ENCODE measurements at regions not wholly inside any gene's neighbourhood (a gene's known extent, or its start where the extent isn't known, plus 50 kb on each side); places are given as distances from the start of the nearest gene placed in this dataset.

DNA sequence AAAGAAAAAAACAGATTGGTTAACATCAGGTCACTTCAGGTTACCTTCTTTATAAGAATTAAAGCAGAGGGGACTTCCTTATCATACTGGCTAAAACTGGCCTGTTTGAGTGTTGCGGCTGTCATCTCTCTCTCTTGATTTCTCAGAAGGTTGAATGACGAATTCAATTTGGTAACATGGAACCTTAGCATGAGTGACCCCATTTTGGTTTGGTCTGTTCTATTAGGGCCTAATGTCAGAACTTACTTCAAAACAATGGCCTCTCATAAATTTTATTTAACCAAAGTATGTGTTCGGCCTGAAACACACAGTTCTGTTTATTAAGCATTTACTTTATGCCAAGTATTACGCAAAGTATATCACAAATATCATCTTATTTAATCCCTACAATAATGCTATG lies 147.5 kb downstream of the CAAP1 start:
- no peak overlapping the region for H3K27ac ChIP-seq
- intact Hi-C loops (cut with DNase I): no loop called here
- ATAC-seq (no peak), DNase-seq (no peak)
- no peaks in the 10 kb centered on the region for H3K36me3 ChIP-seq (replicated peaks in 1 of 2; ENCODE audit: insufficient read depth in 1 of 2, low read depth in 2 of 2)
- TF ChIP-seq, protein P1, sequence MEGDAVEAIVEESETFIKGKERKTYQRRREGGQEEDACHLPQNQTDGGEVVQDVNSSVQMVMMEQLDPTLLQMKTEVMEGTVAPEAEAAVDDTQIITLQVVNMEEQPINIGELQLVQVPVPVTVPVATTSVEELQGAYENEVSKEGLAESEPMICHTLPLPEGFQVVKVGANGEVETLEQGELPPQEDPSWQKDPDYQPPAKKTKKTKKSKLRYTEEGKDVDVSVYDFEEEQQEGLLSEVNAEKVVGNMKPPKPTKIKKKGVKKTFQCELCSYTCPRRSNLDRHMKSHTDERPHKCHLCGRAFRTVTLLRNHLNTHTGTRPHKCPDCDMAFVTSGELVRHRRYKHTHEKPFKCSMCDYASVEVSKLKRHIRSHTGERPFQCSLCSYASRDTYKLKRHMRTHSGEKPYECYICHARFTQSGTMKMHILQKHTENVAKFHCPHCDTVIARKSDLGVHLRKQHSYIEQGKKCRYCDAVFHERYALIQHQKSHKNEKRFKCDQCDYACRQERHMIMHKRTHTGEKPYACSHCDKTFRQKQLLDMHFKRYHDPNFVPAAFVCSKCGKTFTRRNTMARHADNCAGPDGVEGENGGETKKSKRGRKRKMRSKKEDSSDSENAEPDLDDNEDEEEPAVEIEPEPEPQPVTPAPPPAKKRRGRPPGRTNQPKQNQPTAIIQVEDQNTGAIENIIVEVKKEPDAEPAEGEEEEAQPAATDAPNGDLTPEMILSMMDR (IDR thresholded peaks at IDR 0.05): no peak
- no peak for TF ChIP-seq POLR2A (IDR thresholded peaks at IDR 0.05)
- no peaks in the 10 kb centered on the region for H3K9me3 ChIP-seq
- no peak overlapping the region for H3K4me3 ChIP-seq
- H3K4me1 ChIP-seq: no peaks in the 10 kb centered on the region
- 64 to 70% methylated on average over 4 of the region's 4 CpGs for WGBS, 2 donors
- no peaks in the 10 kb centered on the region for H3K27me3 ChIP-seq

DNA sequence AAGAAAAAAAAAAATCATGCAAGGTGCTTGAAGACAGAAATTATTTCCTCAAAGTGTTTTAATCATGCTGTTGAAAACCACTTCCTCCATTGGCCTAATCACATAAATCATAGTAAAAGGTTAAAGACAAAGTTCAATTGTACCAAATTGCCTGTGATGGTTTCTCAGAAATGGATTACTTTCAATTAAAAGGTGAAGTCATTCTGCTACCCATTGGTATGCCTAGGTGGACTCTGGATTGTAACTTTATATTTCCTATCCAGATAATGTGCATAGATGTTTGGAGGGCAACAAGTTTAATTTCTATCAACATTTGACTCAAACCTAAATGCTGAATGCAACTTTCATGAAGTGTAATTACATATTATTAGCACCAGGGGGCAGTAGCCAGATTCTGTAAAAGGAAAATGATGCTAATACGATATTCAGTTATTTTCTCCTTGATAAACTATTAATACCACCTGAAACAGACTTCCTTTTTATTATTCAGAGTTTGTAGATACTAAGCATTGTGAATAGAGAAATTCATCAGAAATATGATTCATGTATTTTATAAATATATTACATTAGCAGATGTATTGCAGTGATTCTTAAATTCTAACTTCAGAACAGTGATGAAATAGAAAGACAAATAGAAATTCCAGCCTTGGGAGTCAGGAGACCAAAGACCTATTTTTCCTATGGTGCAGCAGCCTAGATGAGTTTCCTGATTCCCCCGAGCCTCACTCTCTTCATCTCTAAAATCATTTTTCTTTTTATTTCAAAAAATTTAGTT lies 148.2 kb downstream of the CAAP1 start:
- 17 to 22% methylated on average over 2 of the region's 2 CpGs for WGBS, 2 donors

DNA sequence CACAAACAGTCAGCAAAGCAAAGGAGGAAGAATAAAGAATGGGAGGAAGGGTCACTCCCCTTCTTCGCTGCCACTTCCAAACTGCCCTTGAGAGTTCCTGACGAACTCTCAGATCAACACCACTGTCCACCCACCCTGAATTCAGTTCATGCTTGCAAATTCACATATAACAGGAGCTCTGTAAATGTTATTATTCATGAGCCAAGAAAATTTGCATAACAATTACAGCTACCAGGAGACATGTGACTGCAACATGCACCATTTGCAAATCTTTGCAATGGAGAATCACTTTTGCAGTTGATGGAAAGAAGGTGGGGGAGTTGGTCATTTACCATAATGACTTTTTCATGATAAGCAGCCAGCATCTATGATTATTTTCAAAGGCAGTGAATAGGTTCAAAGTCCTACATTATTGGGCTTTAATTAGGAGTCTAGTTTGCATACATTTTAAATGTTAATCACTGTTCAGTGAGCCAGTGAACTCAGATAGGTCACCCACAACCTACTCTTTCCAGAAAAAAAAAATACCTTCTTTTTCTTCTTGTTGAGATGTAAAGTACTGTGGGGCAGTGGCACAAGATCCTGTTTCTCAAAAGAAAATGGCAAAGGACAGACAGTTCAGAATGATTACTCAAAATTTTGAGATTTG lies 149.7 kb downstream of the CAAP1 start:
- intact Hi-C loops (cut with DNase I): loop anchor here (5.0 kb wide), 1 partner anchor 229 kb away; no protein-coding TSS in a partner anchor
- no peak overlapping the region for H3K27ac ChIP-seq
- H3K27me3 ChIP-seq: no peaks in the 10 kb centered on the region
- H3K4me1 ChIP-seq: no peaks in the 10 kb centered on the region
- no peak overlapping the region for H3K4me3 ChIP-seq
- no peak for ATAC-seq
- TF ChIP-seq POLR2A (IDR thresholded peaks at IDR 0.05): no peak
- TF ChIP-seq, protein P1 (IDR thresholded peaks at IDR 0.05): no peak
- H3K9me3 ChIP-seq: no peaks in the 10 kb centered on the region
- no peak for DNase-seq
- no peaks in the 10 kb centered on the region for H3K36me3 ChIP-seq (replicated peaks in 1 of 2; ENCODE audit: insufficient read depth in 1 of 2, low read depth in 2 of 2)
- 22 to 41% methylated on average over 2 of the region's 2 CpGs for WGBS, 2 donors

More for the DNA sequence above, 148.2 kb downstream of the CAAP1 start:
- H3K4me3 ChIP-seq: no peak overlapping the region
- H3K4me1 ChIP-seq: no peaks in the 10 kb centered on the region
- no peaks in the 10 kb centered on the region for H3K9me3 ChIP-seq
- H3K27ac ChIP-seq: no peak overlapping the region
- TF ChIP-seq POLR2A (IDR thresholded peaks at IDR 0.05): no peak
- TF ChIP-seq, protein P1 (IDR thresholded peaks at IDR 0.05): peak; percentile 49 to 80 (median 63)
- no peaks in the 10 kb centered on the region for H3K27me3 ChIP-seq
- intact Hi-C loops (cut with DNase I): loop anchor here (5.0 kb wide), 1 partner anchor 228 kb away; no protein-coding TSS in a partner anchor
- H3K36me3 ChIP-seq (replicated peaks in 1 of 2; ENCODE audit: insufficient read depth in 1 of 2, low read depth in 2 of 2): no peaks in the 10 kb centered on the region
- DNase-seq (no peak), ATAC-seq (peak; percentile 35)

DNA sequence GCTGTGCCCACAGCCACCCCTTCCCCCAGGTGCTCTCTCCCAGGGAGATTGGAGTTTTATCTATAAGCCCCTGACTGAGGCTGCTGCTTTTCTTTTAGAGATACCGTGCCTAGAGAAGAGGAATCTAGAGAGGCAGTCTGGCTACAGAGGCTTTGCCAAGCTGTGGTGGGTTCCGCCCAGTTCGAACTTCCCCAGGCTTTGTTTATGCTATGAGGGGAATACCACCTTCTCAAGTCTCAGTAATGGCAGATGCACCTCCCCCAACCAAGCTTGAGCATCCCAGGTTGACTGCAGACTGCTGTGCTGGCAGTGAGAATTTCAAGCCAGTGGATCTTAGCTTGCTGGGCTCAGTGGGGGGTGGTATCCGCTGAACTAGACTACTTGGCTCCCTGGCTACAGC lies 157.4 kb downstream of the CAAP1 start:
- H3K4me3 ChIP-seq: no peak overlapping the region
- H3K4me1 ChIP-seq: no peaks in the 10 kb centered on the region
- intact Hi-C loops (cut with DNase I): no loop called here
- no peaks in the 10 kb centered on the region for H3K36me3 ChIP-seq (replicated peaks in 1 of 2; ENCODE audit: insufficient read depth in 1 of 2, low read depth in 2 of 2)
- H3K27ac ChIP-seq: no peak overlapping the region
- DNase-seq (no peak), ATAC-seq (no peak)
- no peaks in the 10 kb centered on the region for H3K9me3 ChIP-seq
- 66 to 94% methylated on average over 3 to 4 of the region's 4 CpGs for WGBS, 2 donors
- H3K27me3 ChIP-seq: no peaks in the 10 kb centered on the region
- TF ChIP-seq POLR2A (IDR thresholded peaks at IDR 0.05): no peak
- TF ChIP-seq, protein P1 (IDR thresholded peaks at IDR 0.05): no peak

Data from body of pancreas (tissue), 4 donors.